GM23248 (cell line): ENCODE measurements at regions not wholly inside any gene's neighbourhood (a gene's known extent, or its start where the extent isn't known, plus 50 kb on each side); places are given as distances from the start of the nearest gene placed in this dataset.

Source experiments
- DNase-seq: peaks from one replicate; pipeline ENCODE4 v3.0.0-alpha.2; 2015
- H2AFZ ChIP-seq: fragments of 200-600 bp; sonication (generic); 2 replicates; pipeline ENCODE4 v1.6.1; 2016; ENCODE audit warnings: antibody characterized with exemption
- H3F3A ChIP-seq: fragments of 200-600 bp; sonication (generic); 2 replicates; pipeline ENCODE4 v1.6.1; 2016; ENCODE audit warnings: mild to moderate bottlenecking, antibody characterized with exemption, mixed run types; ENCODE audit not compliant: insufficient read depth
- H3K27ac ChIP-seq: fragments of 200-600 bp; sonication (generic); 2 replicates; pipeline ENCODE4 v1.5.1; 2016; ENCODE audit warnings: mild to moderate bottlenecking
- H3K27me3 ChIP-seq: fragments of 200-600 bp; sonication (generic); replicated peaks from 2 replicates; pipeline ENCODE4 v1.6.1; 2016; ENCODE audit warnings: mild to moderate bottlenecking; ENCODE audit not compliant: insufficient read depth
- H3K36me3 ChIP-seq: fragments of 200-600 bp; sonication (generic); 2 replicates; pipeline ENCODE4 v1.6.1; 2016; ENCODE audit warnings: low read depth, mild to moderate bottlenecking
- H3K4me1 ChIP-seq: fragments of 200-600 bp; sonication (generic); 2 replicates; pipeline ENCODE4 v1.6.1; 2016; ENCODE audit warnings: mild to moderate bottlenecking; ENCODE audit not compliant: insufficient read depth
- H3K4me2 ChIP-seq: fragments of 200-600 bp; sonication (generic); one replicate; pipeline ENCODE4 v1.6.1; 2016; ENCODE audit warnings: mild to moderate bottlenecking; ENCODE audit not compliant: unreplicated experiment
- H3K4me3 ChIP-seq: fragments of 200-600 bp; sonication (generic); 2 replicates; pipeline ENCODE4 v1.5.1; 2016; ENCODE audit warnings: mild to moderate bottlenecking
- H3K79me2 ChIP-seq: fragments of 200-600 bp; sonication (generic); 2 replicates; pipeline ENCODE4 v1.6.1; 2016; ENCODE audit warnings: mild to moderate bottlenecking; ENCODE audit not compliant: insufficient read depth
- H3K9ac ChIP-seq: fragments of 200-600 bp; sonication (generic); 2 replicates; pipeline ENCODE4 v1.6.1; 2016; ENCODE audit warnings: mild to moderate bottlenecking
- H3K9me2 ChIP-seq: fragments of 200-600 bp; sonication (generic); 2 replicates; pipeline ENCODE4 v1.6.1; 2016; ENCODE audit warnings: mixed run types, mild to moderate bottlenecking, moderate library complexity; ENCODE audit not compliant: insufficient read depth
- H3K9me3 ChIP-seq: fragments of 200-600 bp; sonication (generic); one replicate; pipeline ENCODE4 v1.6.1; 2017; ENCODE audit warnings: low read depth
- H4K20me1 ChIP-seq: fragments of 200-600 bp; sonication (generic); 2 replicates; pipeline ENCODE4 v1.6.0; 2016; ENCODE audit not compliant: insufficient read depth
- EZH2 ChIP-seq: fragments of 200-600 bp; sonication (generic); IDR thresholded peaks from 2 replicates; pipeline ENCODE4 v1.6.1; 2018; ENCODE audit warnings: antibody characterized with exemption, mild to moderate bottlenecking; ENCODE audit not compliant: insufficient read depth, poor library complexity, severe bottlenecking
- EZH2phosphoT487 ChIP-seq: fragments of 200-600 bp; sonication (generic); IDR thresholded peaks from 2 replicates; pipeline ENCODE4 v1.6.1; 2018; ENCODE audit warnings: antibody characterized with exemption, moderate library complexity, mild to moderate bottlenecking, low read depth; ENCODE audit not compliant: insufficient read depth
- WGBS, 2 experiments: methylation state at CpG; one replicate each; pipeline ENCODE4 v1.1.6; 2015 to 2017; ENCODE audit warnings: low lambda C conversion rate in 2 of 2, low coverage in 1 of 2; ENCODE audit errors: missing lambda C conversion rate in 2 of 2; 5-methylcytosine and 5-hydroxymethylcytosine counted together
- in situ Hi-C: fragments of 300-500 bp; cut with MboI; formaldehyde crosslinking; loops from 2 replicates; pipeline ENCODE4 v1.15.0; 2020

DNA sequence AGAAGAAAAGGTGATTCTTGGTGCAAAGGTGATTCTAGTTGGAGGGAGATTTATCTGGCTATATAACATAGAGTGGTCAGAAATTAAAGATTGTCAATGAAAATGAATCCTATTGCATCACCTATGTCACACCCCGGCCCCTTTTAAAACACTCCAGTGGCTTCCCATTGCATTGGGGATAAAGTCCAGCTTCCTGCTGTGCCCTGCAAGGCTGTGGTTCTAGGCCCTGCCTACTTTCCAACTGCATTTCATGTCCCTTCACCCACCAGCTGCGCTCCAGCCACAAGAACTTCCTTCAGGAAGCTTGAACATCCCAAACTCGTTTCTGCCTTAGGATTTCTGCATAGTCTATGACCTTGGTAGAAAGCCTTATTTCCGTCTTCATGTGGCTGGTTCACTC is 118.7 kb upstream of the UMPS start:
- Histone ChIP-seq H3K9ac (no peak overlapping the region), H3F3A (peaks cover 3% of the 10 kb centered on the region; the same call in 1 of the 2 replicates), H3K9me3 (no peaks in the 10 kb centered on the region), H3K4me1 (peaks cover 9% of the 10 kb centered on the region), H3K36me3 (no peaks in the 10 kb centered on the region), H4K20me1 (no peaks in the 10 kb centered on the region), H3K27ac (no peak overlapping the region), H2AFZ (no peak overlapping the region), H3K9me2 (no peaks in the 10 kb centered on the region), H3K4me3 (no peak overlapping the region), H3K79me2 (no peaks in the 10 kb centered on the region), H3K4me2 (no peak overlapping the region), H3K27me3 (peaks cover 5% of the 10 kb centered on the region; the same call in 1 of the 2 replicates)
- TF ChIP-seq EZH2 (no peak), EZH2phosphoT487 (no peak)
- DNase-seq = no peak
- 50 to 54% methylated on average over 4 of the region's 4 CpGs for WGBS, 2 experiments
- in situ Hi-C loops = no loop called here

DNA sequence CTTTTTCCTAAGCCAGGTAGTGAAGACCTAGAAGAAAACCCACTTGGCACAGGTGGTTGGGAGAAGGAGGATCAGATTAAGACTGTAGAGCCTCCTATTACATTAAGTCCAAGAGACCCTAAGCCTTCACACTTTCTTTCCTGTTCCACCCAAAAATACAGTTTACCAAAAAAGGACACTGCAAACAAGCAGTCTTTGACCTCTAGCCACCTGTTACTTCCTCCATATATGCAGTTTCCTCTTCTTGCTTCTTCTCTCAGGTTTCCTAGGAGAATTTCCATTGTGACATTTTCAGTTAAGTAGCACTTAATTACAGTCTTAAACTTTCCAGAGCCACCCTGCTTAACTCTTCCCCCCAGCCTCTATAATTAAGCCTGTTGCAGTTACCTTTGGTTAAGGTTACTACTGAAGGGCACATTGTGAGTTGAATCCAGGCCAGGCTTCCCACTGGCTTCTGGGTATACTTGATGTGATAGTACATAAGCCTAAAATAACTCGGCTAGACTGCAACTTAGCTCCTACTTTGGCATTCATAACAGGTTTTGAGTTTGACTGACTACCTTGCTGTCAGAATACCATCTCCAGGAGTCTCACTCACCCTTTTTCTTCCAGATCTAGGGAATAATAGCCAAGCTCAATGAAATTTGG is 114.2 kb upstream of the UMPS start:
- Histone ChIP-seq H2AFZ (no peak overlapping the region), H3K9me3 (no peaks in the 10 kb centered on the region), H4K20me1 (no peaks in the 10 kb centered on the region), H3K27me3 (peaks cover 5% of the 10 kb centered on the region; the same call in 1 of the 2 replicates), H3K9ac (no peak overlapping the region), H3K4me1 (no peaks in the 10 kb centered on the region), H3K36me3 (no peaks in the 10 kb centered on the region), H3K4me2 (no peak overlapping the region), H3K4me3 (no peak overlapping the region), H3K9me2 (no peaks in the 10 kb centered on the region), H3K27ac (no peak overlapping the region), H3K79me2 (no peaks in the 10 kb centered on the region), H3F3A (no peaks in the 10 kb centered on the region)
- DNase-seq = no peak
- in situ Hi-C loops = no loop called here
- TF ChIP-seq EZH2 (no peak), EZH2phosphoT487 (no peak)
- 39 to 63% methylated on average over 1 of the region's 1 CpG for WGBS, 2 experiments

DNA sequence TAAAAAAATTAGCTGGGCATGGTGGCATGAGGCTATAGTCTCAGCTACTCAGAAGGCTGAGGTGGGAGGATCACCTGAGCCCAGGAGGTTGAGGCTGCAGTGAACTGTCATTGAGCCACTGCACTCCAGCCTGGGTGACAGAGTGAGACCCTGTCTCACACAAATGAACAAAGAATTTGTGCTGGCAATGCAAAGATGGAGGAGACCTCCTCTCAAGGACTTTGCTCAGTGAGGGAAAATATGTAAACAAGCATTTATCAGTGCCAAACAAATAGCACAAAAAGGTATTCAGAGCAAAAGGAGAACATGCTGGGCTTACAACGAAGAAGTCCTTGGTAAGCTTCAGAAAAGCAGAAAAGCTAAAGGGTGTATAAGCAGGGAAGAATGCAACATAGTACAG is 113.1 kb upstream of the UMPS start:
- Histone ChIP-seq H3K27me3 (peaks cover 5% of the 10 kb centered on the region; the same call in 1 of the 2 replicates), H3K36me3 (no peaks in the 10 kb centered on the region), H2AFZ (no peak overlapping the region), H3F3A (no peaks in the 10 kb centered on the region), H3K79me2 (no peaks in the 10 kb centered on the region), H3K9me3 (no peaks in the 10 kb centered on the region), H3K4me1 (no peaks in the 10 kb centered on the region), H3K4me2 (no peak overlapping the region), H3K9me2 (no peaks in the 10 kb centered on the region), H4K20me1 (no peaks in the 10 kb centered on the region), H3K9ac (no peak overlapping the region), H3K4me3 (no peak overlapping the region), H3K27ac (no peak overlapping the region)
- WGBS, 2 experiments = 25 to 29% methylated on average over 1 of the region's 1 CpG
- in situ Hi-C loops = no loop called here
- DNase-seq = no peak
- TF ChIP-seq EZH2phosphoT487 (no peak), EZH2 (no peak)

DNA sequence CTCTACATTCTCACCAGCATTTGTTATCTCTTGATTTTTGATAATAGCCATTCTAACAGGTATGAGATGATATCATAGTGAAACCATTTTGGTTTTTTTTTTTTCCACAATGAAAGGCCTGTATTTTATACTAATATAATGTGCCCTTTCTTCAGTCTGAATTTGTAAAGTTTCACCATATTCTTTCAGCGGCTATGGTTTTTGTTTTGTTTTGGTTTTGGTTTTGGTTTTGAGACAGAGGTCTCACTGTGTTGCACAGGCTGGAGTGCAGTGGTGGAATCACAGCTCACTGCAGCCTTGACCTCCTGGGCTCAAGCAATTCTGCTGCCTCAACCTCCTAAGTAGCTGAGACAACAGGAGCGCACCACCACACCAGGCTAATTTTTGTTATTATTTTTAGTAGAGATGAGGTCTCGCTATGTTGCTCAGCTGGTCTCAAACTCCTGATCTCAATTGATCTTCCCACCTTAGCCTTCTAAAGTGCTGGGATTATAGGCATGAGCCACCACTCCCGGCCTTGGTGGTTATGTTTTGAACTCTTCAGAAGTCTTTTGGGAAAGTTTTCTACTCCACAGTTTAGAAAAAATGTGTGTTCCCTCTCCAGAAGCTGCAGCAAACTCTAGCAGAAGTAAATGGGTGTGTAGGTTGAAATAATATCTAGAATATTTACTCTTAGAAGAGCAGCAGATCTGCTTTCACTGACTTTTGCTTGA is 110.2 kb upstream of the UMPS start:
- Histone ChIP-seq H2AFZ (no peak overlapping the region), H3K27me3 (peaks cover 5% of the 10 kb centered on the region), H3K4me2 (no peak overlapping the region), H3K4me3 (no peak overlapping the region), H4K20me1 (no peaks in the 10 kb centered on the region), H3K9me2 (no peaks in the 10 kb centered on the region), H3K4me1 (no peaks in the 10 kb centered on the region), H3K9ac (no peak overlapping the region), H3K27ac (no peak overlapping the region), H3F3A (no peaks in the 10 kb centered on the region), H3K36me3 (no peaks in the 10 kb centered on the region), H3K79me2 (no peaks in the 10 kb centered on the region), H3K9me3 (no peaks in the 10 kb centered on the region)
- 71 to 80% methylated on average over 4 of the region's 4 CpGs for WGBS, 2 experiments
- no peak for DNase-seq
- in situ Hi-C loops = no loop called here
- no peak for TF ChIP-seq EZH2phosphoT487
- no peak for TF ChIP-seq EZH2
